KMS-11 (cell line): ENCODE measurements at regions not wholly inside any gene's neighbourhood (a gene's known extent, or its start where the extent isn't known, plus 50 kb on each side); places are given as distances from the start of the nearest gene placed in this dataset.

ENCODE experiments used
- H2AFZ ChIP-seq: fragments of 200-600 bp; sonication (generic); 2 replicates; pipeline ENCODE4 v1.6.1; 2016; ENCODE audit warnings: antibody characterized with exemption, mixed run types, low read depth
- H3K27ac ChIP-seq: fragments of 200-600 bp; sonication (generic); 2 replicates; pipeline ENCODE4 v1.6.1; 2016; ENCODE audit warnings: mild to moderate bottlenecking, mixed run types
- H3K27me3 ChIP-seq: fragments of 200-600 bp; sonication (generic); 2 replicates; pipeline ENCODE4 v1.6.1; 2017; ENCODE audit warnings: mild to moderate bottlenecking, low read depth, mixed run types, moderate library complexity; ENCODE audit not compliant: insufficient read depth
- H3K36me3 ChIP-seq: fragments of 200-600 bp; sonication (generic); 2 replicates; pipeline ENCODE4 v1.6.1; 2017; ENCODE audit warnings: mild to moderate bottlenecking, mixed run types; ENCODE audit not compliant: insufficient read depth
- H3K4me1 ChIP-seq: fragments of 200-600 bp; sonication (generic); 2 replicates; pipeline ENCODE4 v1.6.1; 2016; ENCODE audit warnings: mild to moderate bottlenecking, low read depth, mixed run types; ENCODE audit not compliant: poor library complexity, severe bottlenecking
- H3K4me2 ChIP-seq: fragments of 200-600 bp; sonication (generic); 2 replicates; pipeline ENCODE4 v1.7.0; 2016; ENCODE audit warnings: mild to moderate bottlenecking, mixed run types
- H3K4me3 ChIP-seq: fragments of 200-600 bp; sonication (generic); IDR thresholded peaks from 2 replicates; pipeline ENCODE4 v1.6.1; 2017; ENCODE audit warnings: low read depth, low read length, mixed read lengths; ENCODE audit not compliant: insufficient read depth
- H3K79me2 ChIP-seq: fragments of 200-600 bp; sonication (generic); 2 replicates; pipeline ENCODE4 v1.6.1; 2016; ENCODE audit warnings: low read depth, mixed run types; ENCODE audit not compliant: insufficient read depth
- H3K9ac ChIP-seq: fragments of 200-600 bp; sonication (generic); 2 replicates; pipeline ENCODE4 v1.6.1; 2016; ENCODE audit warnings: mild to moderate bottlenecking, mixed run types
- H4K20me1 ChIP-seq: fragments of 200-600 bp; sonication (generic); 2 replicates; pipeline ENCODE4 v1.6.1; 2016; ENCODE audit warnings: mild to moderate bottlenecking, mixed run types; ENCODE audit not compliant: insufficient read depth
- CTCF ChIP-seq: fragments of 200-600 bp; sonication (generic); conservative IDR thresholded peaks from 2 replicates; pipeline ENCODE4 v1.6.1; 2017; ENCODE audit warnings: low read depth, mild to moderate bottlenecking, antibody characterized with exemption, low read length, moderate library complexity, mixed read lengths

GRCh38 chr11:122486793-122487495, 168.6 kb upstream of the UBASH3B start:
- no peak overlapping the region for H3K4me3 ChIP-seq
- no peaks in the 10 kb centered on the region for H4K20me1 ChIP-seq
- no peaks in the 10 kb centered on the region for H3K27me3 ChIP-seq
- no peaks in the 10 kb centered on the region for H3K4me1 ChIP-seq
- H3K27ac ChIP-seq = no peak overlapping the region
- H3K4me2 ChIP-seq = no peak overlapping the region
- no peaks in the 10 kb centered on the region for H3K36me3 ChIP-seq
- no peak overlapping the region for H2AFZ ChIP-seq
- H3K9ac ChIP-seq = no peak overlapping the region
- TF ChIP-seq CTCF = no peak
- H3K79me2 ChIP-seq = no peaks in the 10 kb centered on the region

DNA sequence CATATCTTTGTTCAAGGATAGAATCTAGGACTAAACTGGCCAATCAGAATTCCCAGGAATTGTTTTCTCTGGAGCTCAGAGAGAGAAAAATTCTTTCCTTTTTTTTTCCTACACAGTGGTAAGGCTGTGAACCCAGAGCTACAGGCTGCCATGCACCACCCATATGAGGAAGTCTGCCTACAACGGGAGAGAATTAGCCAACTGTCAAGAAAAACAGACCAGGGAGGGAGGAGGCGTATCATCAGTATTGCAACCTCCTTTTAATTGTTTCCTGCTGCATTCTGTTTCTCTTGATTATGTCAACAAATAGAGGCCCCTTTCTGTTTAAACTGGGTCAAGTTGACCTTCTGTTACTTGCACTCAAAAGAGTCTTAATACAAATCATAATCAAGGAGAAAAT, 176.5 kb upstream of the UBASH3B start:
- Histone ChIP-seq H3K27ac (no peak overlapping the region), H3K79me2 (no peaks in the 10 kb centered on the region), H3K36me3 (no peaks in the 10 kb centered on the region), H3K4me2 (no peak overlapping the region), H3K4me3 (no peak overlapping the region), H3K9ac (no peak overlapping the region), H2AFZ (no peak overlapping the region), H4K20me1 (no peaks in the 10 kb centered on the region), H3K4me1 (no peaks in the 10 kb centered on the region), H3K27me3 (no peaks in the 10 kb centered on the region)
- TF ChIP-seq CTCF = no peak

- no peak overlapping the region for H3K4me2 ChIP-seq
- no peaks in the 10 kb centered on the region for H3K79me2 ChIP-seq
- H3K9ac ChIP-seq = no peak overlapping the region
- H3K4me3 ChIP-seq = no peak overlapping the region
- no peaks in the 10 kb centered on the region for H3K27me3 ChIP-seq
- no peak overlapping the region for H3K27ac ChIP-seq
- H3K4me1 ChIP-seq = no peaks in the 10 kb centered on the region
- H4K20me1 ChIP-seq = no peaks in the 10 kb centered on the region
- H2AFZ ChIP-seq = no peak overlapping the region
- no peak for TF ChIP-seq CTCF
- no peaks in the 10 kb centered on the region for H3K36me3 ChIP-seq
Measured at GRCh38 chr11:122468965-122469364, 186.6 kb upstream of the UBASH3B start.

DNA sequence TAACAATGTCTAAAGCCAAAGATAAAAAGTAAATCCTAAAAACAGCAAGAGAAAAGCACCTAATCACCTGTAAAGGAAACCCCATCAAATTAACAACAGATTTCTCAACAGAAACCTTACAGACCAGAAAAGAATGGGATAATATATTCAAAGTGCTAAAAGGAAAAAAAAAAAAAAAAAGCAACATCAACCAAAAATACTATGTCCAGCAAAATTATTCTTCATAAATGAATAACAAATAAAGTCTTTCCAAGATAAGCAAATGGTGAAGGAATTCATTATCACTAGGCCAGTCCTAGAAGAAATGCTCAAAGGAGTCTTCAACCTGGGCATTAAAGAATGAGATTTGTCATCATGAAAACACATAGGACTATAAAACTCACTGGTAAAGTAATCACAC, 192.0 kb upstream of the UBASH3B start:
- Histone ChIP-seq H3K4me3 (no peak overlapping the region), H3K9ac (no peak overlapping the region), H3K4me2 (no peak overlapping the region), H3K36me3 (no peaks in the 10 kb centered on the region), H3K79me2 (no peaks in the 10 kb centered on the region), H3K27ac (no peak overlapping the region), H3K27me3 (no peaks in the 10 kb centered on the region), H3K4me1 (no peaks in the 10 kb centered on the region), H2AFZ (no peak overlapping the region), H4K20me1 (no peaks in the 10 kb centered on the region)
- no peak for TF ChIP-seq CTCF
